OCI-LY1 (cell line): ENCODE measurements at regions not wholly inside any gene's neighbourhood (a gene's known extent, or its start where the extent isn't known, plus 50 kb on each side); places are given as distances from the start of the nearest gene placed in this dataset.

ENCODE experiments used
- H2AFZ ChIP-seq: fragments of 200-600 bp; sonication (generic), shearing (Covaris generic); 2 replicates; pipeline ENCODE4 v1.6.0; 2014; ENCODE audit warnings: antibody characterized with exemption, mild to moderate bottlenecking, low read length
- H3F3A ChIP-seq: fragments of 200-600 bp; sonication (generic), shearing (Covaris generic); 2 replicates; pipeline ENCODE4 v1.6.0; 2014; ENCODE audit warnings: mild to moderate bottlenecking, antibody characterized with exemption, low read length, moderate library complexity; ENCODE audit not compliant: insufficient read depth
- H3K27ac ChIP-seq: fragments of 200-600 bp; sonication (generic); 2 replicates; pipeline ENCODE4 v1.5.1; 2014; ENCODE audit warnings: low read length, mixed run types, mild to moderate bottlenecking, low read depth; ENCODE audit not compliant: poor library complexity, severe bottlenecking
- H3K27me3 ChIP-seq: fragments of 200-600 bp; sonication (generic); 2 replicates; pipeline ENCODE4 v1.6.0; 2014; ENCODE audit warnings: antibody characterized with exemption, mild to moderate bottlenecking, low read length, moderate library complexity; ENCODE audit not compliant: insufficient read depth
- H3K36me3 ChIP-seq: fragments of 200-600 bp; sonication (generic); 2 replicates; pipeline ENCODE4 v1.6.1; 2014; ENCODE audit warnings: mild to moderate bottlenecking, antibody characterized with exemption, low read length, moderate library complexity, mixed read lengths; ENCODE audit not compliant: insufficient read depth
- H3K4me1 ChIP-seq: fragments of 200-600 bp; sonication (generic); 2 replicates; pipeline ENCODE4 v1.5.1; 2014; ENCODE audit warnings: mild to moderate bottlenecking, low read length, moderate library complexity; ENCODE audit not compliant: insufficient read depth, severe bottlenecking
- H3K4me2 ChIP-seq: fragments of 200-600 bp; sonication (generic), shearing (Covaris generic); 2 replicates; pipeline ENCODE4 v1.6.1; 2014; ENCODE audit warnings: low read length
- H3K4me3 ChIP-seq: fragments of 200-600 bp; sonication (generic); 2 replicates; pipeline ENCODE4 v1.5.1; 2014; ENCODE audit warnings: low read length, low read depth, mild to moderate bottlenecking, mixed read lengths; ENCODE audit not compliant: poor library complexity, severe bottlenecking
- H3K79me2 ChIP-seq: fragments of 200-600 bp; shearing (Covaris generic); 2 replicates; pipeline ENCODE4 v1.6.1; 2016; ENCODE audit warnings: mixed run types, low read length, mixed read lengths; ENCODE audit not compliant: insufficient read depth
- H3K9ac ChIP-seq: fragments of 200-600 bp; sonication (generic), shearing (Covaris generic); 2 replicates; pipeline ENCODE4 v1.6.1; 2014; ENCODE audit warnings: mild to moderate bottlenecking, low read length, mixed read lengths
- H3K9me2 ChIP-seq: fragments of 200-600 bp; sonication (generic), shearing (Covaris generic); 2 replicates; pipeline ENCODE4 v1.6.1; 2014; ENCODE audit warnings: low read depth, mild to moderate bottlenecking, low read length, mixed read lengths
- H3K9me3 ChIP-seq: fragments of 200-600 bp; shearing (Covaris generic); 2 replicates; pipeline ENCODE4 v1.6.1; 2014; ENCODE audit warnings: low read length, mixed read lengths
- H4K20me1 ChIP-seq: fragments of 200-600 bp; sonication (generic), shearing (Covaris generic); 2 replicates; pipeline ENCODE4 v1.6.0; 2016; ENCODE audit warnings: mild to moderate bottlenecking, low read length; ENCODE audit not compliant: insufficient read depth
- EZH2 ChIP-seq: fragments of 200-600 bp; sonication (generic), shearing (Covaris generic); IDR thresholded peaks from 2 replicates; pipeline ENCODE4 v1.8.0; 2017; ENCODE audit warnings: borderline replicate concordance, mixed run types, mild to moderate bottlenecking, antibody characterized with exemption, low read length, moderate library complexity, mixed read lengths
- TF ChIP-seq, protein P1 (sequence below): fragments of 200-600 bp; sonication (generic), shearing (Covaris generic); IDR thresholded peaks from 2 replicates; pipeline ENCODE4 v1.5.1; 2017; ENCODE audit warnings: mild to moderate bottlenecking, antibody characterized with exemption, low read length, moderate library complexity, mixed read lengths

DNA sequence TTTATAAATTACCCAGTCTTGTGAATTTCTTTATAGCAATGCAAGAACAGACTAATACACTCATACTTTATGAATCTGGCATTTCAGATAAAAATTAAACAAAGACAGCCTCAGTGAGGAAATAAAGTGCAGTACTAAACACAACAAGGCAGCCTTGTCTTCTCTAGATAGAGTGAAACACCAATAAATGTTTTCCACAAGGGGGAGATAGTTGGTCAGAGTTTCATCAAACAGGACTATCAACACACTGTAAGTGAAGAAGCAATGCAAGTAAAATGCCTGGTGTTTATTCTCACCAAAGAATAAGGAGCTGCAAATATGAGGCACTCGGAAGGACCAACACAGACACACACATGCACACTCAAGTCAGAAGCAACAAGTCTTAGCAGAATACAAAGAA, 62.8 kb downstream of the FAM9B start:
- H4K20me1 ChIP-seq, result no peaks in the 10 kb centered on the region
- H3K79me2 ChIP-seq, result no peaks in the 10 kb centered on the region
- H3K9me3 ChIP-seq, result no peaks in the 10 kb centered on the region; the same call in 1 of the 2 replicates
- H3K9me2 ChIP-seq, result no peaks in the 10 kb centered on the region
- no peak overlapping the region for H3K4me2 ChIP-seq
- TF ChIP-seq, protein P1, sequence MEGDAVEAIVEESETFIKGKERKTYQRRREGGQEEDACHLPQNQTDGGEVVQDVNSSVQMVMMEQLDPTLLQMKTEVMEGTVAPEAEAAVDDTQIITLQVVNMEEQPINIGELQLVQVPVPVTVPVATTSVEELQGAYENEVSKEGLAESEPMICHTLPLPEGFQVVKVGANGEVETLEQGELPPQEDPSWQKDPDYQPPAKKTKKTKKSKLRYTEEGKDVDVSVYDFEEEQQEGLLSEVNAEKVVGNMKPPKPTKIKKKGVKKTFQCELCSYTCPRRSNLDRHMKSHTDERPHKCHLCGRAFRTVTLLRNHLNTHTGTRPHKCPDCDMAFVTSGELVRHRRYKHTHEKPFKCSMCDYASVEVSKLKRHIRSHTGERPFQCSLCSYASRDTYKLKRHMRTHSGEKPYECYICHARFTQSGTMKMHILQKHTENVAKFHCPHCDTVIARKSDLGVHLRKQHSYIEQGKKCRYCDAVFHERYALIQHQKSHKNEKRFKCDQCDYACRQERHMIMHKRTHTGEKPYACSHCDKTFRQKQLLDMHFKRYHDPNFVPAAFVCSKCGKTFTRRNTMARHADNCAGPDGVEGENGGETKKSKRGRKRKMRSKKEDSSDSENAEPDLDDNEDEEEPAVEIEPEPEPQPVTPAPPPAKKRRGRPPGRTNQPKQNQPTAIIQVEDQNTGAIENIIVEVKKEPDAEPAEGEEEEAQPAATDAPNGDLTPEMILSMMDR, result peak; percentile 39; the same call in 1 of the 2 replicates
- TF ChIP-seq EZH2, result no peak
- no peak overlapping the region for H3K9ac ChIP-seq
- no peak overlapping the region for H3K4me3 ChIP-seq
- no peaks in the 10 kb centered on the region for H3F3A ChIP-seq
- H2AFZ ChIP-seq, result no peak overlapping the region
- no peaks in the 10 kb centered on the region for H3K4me1 ChIP-seq
- H3K27ac ChIP-seq, result no peak overlapping the region
- no peaks in the 10 kb centered on the region for H3K27me3 ChIP-seq
- H3K36me3 ChIP-seq, result peaks cover 10% of the 10 kb centered on the region

DNA sequence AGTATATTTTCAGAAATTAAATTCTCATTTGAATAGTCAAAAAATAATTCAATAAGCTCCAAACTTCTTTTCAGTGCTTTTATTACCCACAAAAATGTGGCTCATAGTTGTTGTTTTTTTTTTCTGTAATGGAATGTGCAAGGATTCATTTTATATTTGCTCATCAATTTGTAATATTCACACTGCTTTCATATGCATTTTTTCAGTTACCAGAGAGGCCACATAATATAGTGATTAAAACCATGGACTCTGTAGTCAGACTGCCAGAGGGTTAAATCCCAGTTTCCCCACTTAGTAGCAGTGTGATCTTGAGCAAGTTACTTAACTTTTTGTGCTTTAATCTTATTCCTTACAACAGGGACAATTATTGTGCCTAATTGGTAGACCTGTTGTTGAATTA, 64.5 kb downstream of the FAM9B start:
- Histone ChIP-seq H3K4me2 (no peak overlapping the region), H3K9me3 (no peaks in the 10 kb centered on the region; the same call in 1 of the 2 replicates), H2AFZ (no peak overlapping the region), H3K27ac (no peak overlapping the region), H3K36me3 (peaks cover 10% of the 10 kb centered on the region), H3K27me3 (no peaks in the 10 kb centered on the region), H3F3A (no peaks in the 10 kb centered on the region), H3K9me2 (no peaks in the 10 kb centered on the region), H4K20me1 (no peaks in the 10 kb centered on the region), H3K4me3 (no peak overlapping the region), H3K79me2 (no peaks in the 10 kb centered on the region), H3K9ac (no peak overlapping the region), H3K4me1 (no peaks in the 10 kb centered on the region)
- TF ChIP-seq, protein P1, result no peak

DNA sequence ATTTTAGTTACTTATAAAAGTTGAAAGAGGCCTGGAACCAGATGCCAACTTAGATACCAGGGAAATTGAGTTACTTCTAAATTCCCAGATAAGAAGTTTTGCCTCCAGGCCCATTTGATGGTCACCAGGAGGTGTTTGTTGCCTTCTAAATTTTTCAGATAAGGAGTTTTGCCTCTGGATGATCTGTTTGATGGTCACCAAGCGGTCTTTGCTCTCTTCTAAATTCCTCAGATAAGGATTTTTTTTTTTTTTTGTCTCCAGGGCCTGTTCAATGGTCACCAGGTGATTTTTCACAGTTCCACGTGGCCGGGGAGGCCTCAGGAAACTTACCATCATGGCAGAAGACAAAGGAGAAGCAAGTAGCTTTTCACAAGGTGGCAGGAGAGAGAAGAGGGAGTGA, 66.5 kb downstream of the FAM9B start:
- Histone ChIP-seq H3K4me2 (no peak overlapping the region), H3K4me3 (no peak overlapping the region), H3K27ac (no peak overlapping the region), H2AFZ (no peak overlapping the region), H3K9me2 (no peaks in the 10 kb centered on the region), H3F3A (no peaks in the 10 kb centered on the region), H4K20me1 (no peaks in the 10 kb centered on the region), H3K36me3 (no peaks in the 10 kb centered on the region; the same call in 1 of the 2 replicates), H3K4me1 (no peaks in the 10 kb centered on the region), H3K79me2 (no peaks in the 10 kb centered on the region), H3K9me3 (no peaks in the 10 kb centered on the region; the same call in 1 of the 2 replicates), H3K27me3 (no peaks in the 10 kb centered on the region), H3K9ac (no peak overlapping the region)
- TF ChIP-seq, protein P1, result no peak
- no peak for TF ChIP-seq EZH2
